Renal cortex interstitium (tissue), 11 donors: ENCODE measurements at regions not wholly inside any gene's neighbourhood (a gene's known extent, or its start where the extent isn't known, plus 50 kb on each side); places are given as distances from the start of the nearest gene placed in this dataset.

Experiments
- DNase-seq, 11 donors: peaks; one replicate each; pipeline ENCODE4 v3.0.0-alpha.2; 2013; ENCODE audit warnings: low read depth in 9 of 11, low spot score in 4 of 11; ENCODE audit errors: extremely low read depth in 1 of 11

GRCh38 chr18:54030434-54030833, 194.0 kb downstream of the MBD2 start:
- DNase-seq = no peak

GRCh38 chr18:54023471-54023870, 201.0 kb downstream of the MBD2 start:
- no peak for DNase-seq

GRCh38 chr18:54020966-54021365, 203.5 kb downstream of the MBD2 start:
- DNase-seq = no peak

GRCh38 chr18:54020156-54020745, 204.2 kb downstream of the MBD2 start:
- no peak for DNase-seq

- DNase-seq = no peak
Observed at GRCh38 chr18:54019641-54020040, 204.8 kb downstream of the MBD2 start.

- no peak for DNase-seq
Observed at GRCh38 chr18:54013452-54013851, 211.0 kb downstream of the MBD2 start.

GRCh38 chr18:54004828-54005227, 219.6 kb downstream of the MBD2 start:
- DNase-seq = no peak

- DNase-seq = no peak
Observed at GRCh38 chr18:54003195-54003594, 221.3 kb downstream of the MBD2 start.

GRCh38 chr18:53997064-53997463, 227.4 kb downstream of the MBD2 start:
- DNase-seq = no peak

- no peak for DNase-seq
Observed at GRCh38 chr18:53994016-53994415, 230.5 kb downstream of the MBD2 start.

- DNase-seq = no peak
Observed at GRCh38 chr18:53991805-53992204, 232.7 kb downstream of the MBD2 start.

- DNase-seq = no peak
Observed at GRCh38 chr18:53991202-53991601, 233.3 kb downstream of the MBD2 start.

GRCh38 chr18:53990485-53990884, 234.0 kb downstream of the MBD2 start:
- no peak for DNase-seq

GRCh38 chr18:53984021-53984420, 240.4 kb downstream of the MBD2 start:
- no peak for DNase-seq

- DNase-seq = no peak
Observed at GRCh38 chr18:53971331-53971730, 253.1 kb downstream of the MBD2 start.

GRCh38 chr18:53952700-53953099, 271.8 kb downstream of the MBD2 start:
- no peak for DNase-seq

GRCh38 chr18:53950545-53950944, 273.9 kb downstream of the MBD2 start:
- DNase-seq = no peak

GRCh38 chr18:53948991-53949390, 275.5 kb downstream of the MBD2 start:
- DNase-seq = no peak

- DNase-seq = no peak
Observed at GRCh38 chr18:53947092-53947640, 277.3 kb downstream of the MBD2 start.

- peak in 1 of 11 donors; percentile 4 for DNase-seq
Observed at GRCh38 chr18:53946594-53946993, 277.9 kb downstream of the MBD2 start.

- peak in 1 of 11 donors; percentile 9 for DNase-seq
Observed at GRCh38 chr18:53944721-53945120, 279.7 kb downstream of the MBD2 start.
